Keratinocyte (primary cell): ENCODE measurements at regions not wholly inside any gene's neighbourhood (a gene's known extent, or its start where the extent isn't known, plus 50 kb on each side); places are given as distances from the start of the nearest gene placed in this dataset.

Experiments used
- DNase-seq: peaks from one replicate; pipeline ENCODE4 v3.0.0-alpha.2; 2011; ENCODE audit warnings: low read depth, missing footprints, low spot score
- FAIRE-seq: peaks from 2 replicates; lab custom pipeline; 2011; peaks lifted over from hg19 to GRCh38; lab: Jason Lieb, UNC
- H2AFZ ChIP-seq: 2 replicates; pipeline ENCODE4 v1.6.0; 2012; ENCODE audit warnings: low read length, control low read depth, inconsistent platforms; ENCODE audit not compliant: control insufficient read depth
- H3K27ac ChIP-seq: 2 replicates; pipeline ENCODE4 v1.5.1; 2011; ENCODE audit warnings: low read length; ENCODE audit not compliant: control insufficient read depth, insufficient read depth
- H3K27me3 ChIP-seq: 3 replicates; pipeline ENCODE4 v1.6.0; 2011; ENCODE audit warnings: low read length; ENCODE audit not compliant: control insufficient read depth, insufficient read depth; ENCODE audit errors: extremely low read depth
- H3K36me3 ChIP-seq, 2 experiments: 2 replicates in 1 of 2; 3 replicates in 1 of 2; pipeline ENCODE4 v1.5.1; 2011; ENCODE audit warnings: low read length in 2 of 2, mild to moderate bottlenecking in 1 of 2; ENCODE audit not compliant: control insufficient read depth in 2 of 2, insufficient read depth in 2 of 2; ENCODE audit errors: extremely low read depth in 1 of 2
- H3K4me1 ChIP-seq: 3 replicates; pipeline ENCODE4 v1.5.1; 2011; ENCODE audit warnings: low read length; ENCODE audit not compliant: control insufficient read depth, insufficient read depth; ENCODE audit errors: extremely low read depth
- H3K4me2 ChIP-seq: 3 replicates; pipeline ENCODE4 v1.6.0; 2011; ENCODE audit warnings: low read depth, low read length; ENCODE audit not compliant: control insufficient read depth, insufficient read depth; ENCODE audit errors: extremely low read depth
- H3K4me3 ChIP-seq, 3 experiments: fragments of 200-600 bp in 1 of 3; sonication (generic) in 1 of 3; 2 replicates in 2 of 3; 3 replicates in 1 of 3; pipeline ENCODE4 v1.5.1; 2011 to 2016; ENCODE audit warnings: low read length in 3 of 3, mild to moderate bottlenecking in 3 of 3, control low read depth in 2 of 3, inconsistent platforms in 1 of 3, low read depth in 1 of 3, mixed read lengths in 1 of 3, mixed run types in 1 of 3, moderate library complexity in 1 of 3; ENCODE audit not compliant: control insufficient read depth in 2 of 3, insufficient read depth in 2 of 3; ENCODE audit errors: extremely low read depth in 1 of 3
- H3K79me2 ChIP-seq: 2 replicates; pipeline ENCODE4 v1.6.0; 2012; ENCODE audit warnings: low read length; ENCODE audit not compliant: control insufficient read depth, insufficient read depth
- H3K9ac ChIP-seq: 3 replicates; pipeline ENCODE4 v1.6.0; 2011; ENCODE audit warnings: low read length; ENCODE audit not compliant: control insufficient read depth, insufficient read depth; ENCODE audit errors: extremely low read depth
- H3K9me1 ChIP-seq: 3 replicates; pipeline ENCODE4 v1.6.0; 2011; ENCODE audit warnings: low read length; ENCODE audit not compliant: control insufficient read depth, insufficient read depth; ENCODE audit errors: extremely low read depth
- H3K9me3 ChIP-seq: 2 replicates; pipeline ENCODE4 v1.5.1; 2012; ENCODE audit warnings: low read depth, low read length; ENCODE audit not compliant: control insufficient read depth
- H4K20me1 ChIP-seq: 3 replicates; pipeline ENCODE4 v1.6.0; 2011; ENCODE audit warnings: low read length; ENCODE audit not compliant: control insufficient read depth, insufficient read depth; ENCODE audit errors: extremely low read depth
- CTCF ChIP-seq, 3 experiments: IDR thresholded peaks in 1 of 3; conservative IDR thresholded peaks in 1 of 3; optimal IDR thresholded peaks in 1 of 3; 2 replicates in 2 of 3; 3 replicates in 1 of 3; pipeline versions ENCODE3 to v1.5.1; 2011; ENCODE audit warnings: low read length in 3 of 3, mild to moderate bottlenecking in 3 of 3, moderate library complexity in 2 of 3, control low read depth in 1 of 3, inconsistent platforms in 1 of 3; ENCODE audit not compliant: insufficient read depth in 2 of 3; ENCODE audit errors: extremely low read depth in 1 of 3
- EZH2 ChIP-seq: IDR thresholded peaks from one replicate; pipeline ENCODE4 v1.6.1; 2012; ENCODE audit warnings: inconsistent platforms, mild to moderate bottlenecking, low read length, moderate library complexity
- dilution Hi-C: fragments of 300-500 bp; cut with MboI; formaldehyde crosslinking; loops from one replicate; pipeline ENCODE4 v1.7.0; 2020; ENCODE audit warnings: low sequenced_read_pairs; ENCODE audit not compliant: extremely low pct_ligation_motif_present

GRCh38 chr1:222346955-222347354, 200.9 kb downstream of the HHIPL2 start:
- H3K27me3 ChIP-seq: no peaks in the 10 kb centered on the region

GRCh38 chr1:222339376-222339947, 208.4 kb downstream of the HHIPL2 start:
- Histone ChIP-seq H3K36me3 (no peaks in the 10 kb centered on the region), H3K9me3 (no peaks in the 10 kb centered on the region), H3K27ac (no peak overlapping the region), H3K9ac (no peak overlapping the region), H3K4me1 (no peaks in the 10 kb centered on the region), H4K20me1 (no peaks in the 10 kb centered on the region), H3K27me3 (no peaks in the 10 kb centered on the region), H2AFZ (no peak overlapping the region), H3K4me3 (no peak overlapping the region), H3K79me2 (no peaks in the 10 kb centered on the region), H3K9me1 (no peaks in the 10 kb centered on the region), H3K4me2 (no peak overlapping the region)
- TF ChIP-seq CTCF (optimal IDR thresholded peaks at IDR 0.05 in 1 of 3, IDR thresholded peaks at IDR 0.05 in 1 of 3, conservative IDR thresholded peaks at IDR 0.05 in 1 of 3; ENCODE audit: extremely low read depth in 1 of 3, insufficient read depth in 2 of 3, low read length in 3 of 3) (no peak), EZH2 (no peak)
- no peak for FAIRE-seq
- no peak for DNase-seq
- dilution Hi-C loops: no loop called here

More at GRCh38 chr1:222346955-222347354, 200.9 kb downstream of the HHIPL2 start:
- Histone ChIP-seq H3K27ac (no peak overlapping the region), H3K9me1 (no peaks in the 10 kb centered on the region), H3K9ac (no peak overlapping the region), H2AFZ (no peak overlapping the region), H3K79me2 (no peaks in the 10 kb centered on the region), H3K4me2 (no peak overlapping the region), H4K20me1 (no peaks in the 10 kb centered on the region), H3K4me3 (no peak overlapping the region), H3K36me3 (no peaks in the 10 kb centered on the region), H3K9me3 (no peaks in the 10 kb centered on the region), H3K4me1 (no peaks in the 10 kb centered on the region)
- FAIRE-seq (no peak), DNase-seq (no peak)
- dilution Hi-C loops: no loop called here
- TF ChIP-seq EZH2 (no peak), CTCF (optimal IDR thresholded peaks at IDR 0.05 in 1 of 3, IDR thresholded peaks at IDR 0.05 in 1 of 3, conservative IDR thresholded peaks at IDR 0.05 in 1 of 3; ENCODE audit: extremely low read depth in 1 of 3, insufficient read depth in 2 of 3, low read length in 3 of 3) (no peak)
